Stimulated activated naive CD8-positive, alpha-beta T cell treated with anti-CD3 and anti-CD28 coated beads, Interleukin-15, amount 100 ng/mL, for 72 hours (primary cell): ENCODE measurements at regions not wholly inside any gene's neighbourhood (a gene's known extent, or its start where the extent isn't known, plus 50 kb on each side); places are given as distances from the start of the nearest gene placed in this dataset.

Source experiments
- ATAC-seq: fragments of 150-1000 bp; cut with Tn5 transposase; 2 replicates; pipeline ENCODE4 v1.10.0; 2021; ENCODE audit warnings: mild to moderate bottlenecking, moderate library complexity
- DNase-seq, 2 donors: peaks; one replicate each; pipeline ENCODE4 v3.0.0; 2021 to 2022
- H3K27ac Mint-ChIP-seq, 2 donors: one replicate each; pipeline ENCODE4 v1.8.0; 2022; ENCODE audit warnings: mild to moderate bottlenecking in 2 of 2, mixed read lengths in 2 of 2, moderate library complexity in 2 of 2
- H3K27me3 Mint-ChIP-seq: one replicate; pipeline ENCODE4 v1.8.0; 2022; ENCODE audit warnings: mixed read lengths
- H3K4me1 Mint-ChIP-seq: one replicate; pipeline ENCODE4 v1.8.0; 2022; ENCODE audit warnings: mild to moderate bottlenecking, mixed read lengths
- H3K4me3 Mint-ChIP-seq, 2 donors: one replicate each; pipeline ENCODE4 v1.8.0; 2022; ENCODE audit warnings: mild to moderate bottlenecking in 2 of 2, mixed read lengths in 2 of 2, moderate library complexity in 1 of 2
- H3K9me3 Mint-ChIP-seq, 2 donors: one replicate each; pipeline ENCODE4 v1.8.0; 2022; ENCODE audit warnings: mixed read lengths in 2 of 2

- Mint-ChIP-seq H3K27ac (peak overlapping the region in 1 of 2 donors; percentile 74), H3K4me1 (peaks cover 8% of the 10 kb centered on the region), H3K27me3 (peaks cover 25% of the 10 kb centered on the region), H3K4me3 (no peak overlapping the region), H3K9me3 (no peaks in the 10 kb centered on the region)
- peak; percentile 30 to 35 for DNase-seq
- ATAC-seq: peak; percentile 74
Measured at GRCh38 chr20:61120595-61121515, 131.2 kb upstream of the CDH4 start.

GRCh38 chr20:61121661-61122060 lies 130.4 kb upstream of the CDH4 start:
- no peak overlapping the region for H3K4me3 Mint-ChIP-seq
- peaks cover 22% of the 10 kb centered on the region for H3K27me3 Mint-ChIP-seq
- DNase-seq (no peak), ATAC-seq (no peak)
- peaks cover 8% of the 10 kb centered on the region for H3K4me1 Mint-ChIP-seq
- no peaks in the 10 kb centered on the region for H3K9me3 Mint-ChIP-seq
- H3K27ac Mint-ChIP-seq: no peak overlapping the region

DNA sequence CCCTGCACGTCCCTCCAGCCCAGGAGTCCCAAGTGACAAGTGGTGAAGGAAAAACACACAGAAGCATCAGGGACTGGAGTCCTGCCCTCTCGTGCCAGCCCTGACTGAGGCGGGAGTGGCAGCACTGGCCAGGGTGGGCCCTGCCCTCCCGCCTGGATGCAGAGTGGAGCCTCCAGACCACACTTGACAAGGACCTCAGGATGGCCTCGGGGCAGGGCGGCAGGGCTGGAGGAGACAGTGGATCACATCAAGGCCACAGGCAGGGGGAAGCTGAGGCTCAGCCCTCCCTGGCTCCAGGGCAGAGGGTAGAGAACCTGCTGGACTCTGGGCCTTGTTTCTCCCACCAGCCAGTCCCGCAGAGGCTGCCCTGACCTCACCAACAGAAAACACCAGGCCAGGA lies 128.8 kb upstream of the CDH4 start:
- H3K4me3 Mint-ChIP-seq: no peak overlapping the region
- H3K27ac Mint-ChIP-seq: no peak overlapping the region
- H3K27me3 Mint-ChIP-seq: peaks cover 22% of the 10 kb centered on the region
- no peak for DNase-seq
- ATAC-seq: no peak
- no peaks in the 10 kb centered on the region for H3K9me3 Mint-ChIP-seq
- peaks cover 8% of the 10 kb centered on the region for H3K4me1 Mint-ChIP-seq

- no peaks in the 10 kb centered on the region for H3K9me3 Mint-ChIP-seq
- no peak overlapping the region for H3K4me3 Mint-ChIP-seq
- H3K4me1 Mint-ChIP-seq: peaks cover 9% of the 10 kb centered on the region
- ATAC-seq (no peak), DNase-seq (no peak)
- H3K27me3 Mint-ChIP-seq: peaks cover 21% of the 10 kb centered on the region
- no peak overlapping the region for H3K27ac Mint-ChIP-seq
Measured at GRCh38 chr20:61123751-61124368, 128.2 kb upstream of the CDH4 start.

DNA sequence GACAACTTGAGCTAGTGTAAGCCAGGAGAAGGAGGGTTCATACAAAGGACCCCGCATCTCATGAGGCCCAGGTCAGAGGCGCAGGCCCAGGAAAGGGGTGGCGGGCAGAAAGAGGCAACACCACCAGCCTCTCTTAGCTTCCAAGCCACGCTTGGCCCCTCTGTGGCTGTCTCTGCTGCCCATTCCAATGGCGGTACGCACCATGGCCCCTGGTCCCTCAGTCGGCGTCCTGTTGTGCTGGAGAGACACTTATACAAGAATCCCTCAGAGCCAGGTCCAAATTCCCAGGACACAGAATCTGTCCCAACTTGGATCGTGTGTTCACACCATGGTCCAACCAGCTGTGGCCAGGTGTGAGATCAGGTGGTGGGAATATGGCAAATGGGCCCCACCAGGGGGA lies 127.0 kb upstream of the CDH4 start:
- Mint-ChIP-seq H3K27ac (no peak overlapping the region), H3K9me3 (no peaks in the 10 kb centered on the region), H3K27me3 (peaks cover 24% of the 10 kb centered on the region), H3K4me1 (peaks cover 20% of the 10 kb centered on the region), H3K4me3 (no peak overlapping the region)
- no peak for DNase-seq
- ATAC-seq: no peak

DNA sequence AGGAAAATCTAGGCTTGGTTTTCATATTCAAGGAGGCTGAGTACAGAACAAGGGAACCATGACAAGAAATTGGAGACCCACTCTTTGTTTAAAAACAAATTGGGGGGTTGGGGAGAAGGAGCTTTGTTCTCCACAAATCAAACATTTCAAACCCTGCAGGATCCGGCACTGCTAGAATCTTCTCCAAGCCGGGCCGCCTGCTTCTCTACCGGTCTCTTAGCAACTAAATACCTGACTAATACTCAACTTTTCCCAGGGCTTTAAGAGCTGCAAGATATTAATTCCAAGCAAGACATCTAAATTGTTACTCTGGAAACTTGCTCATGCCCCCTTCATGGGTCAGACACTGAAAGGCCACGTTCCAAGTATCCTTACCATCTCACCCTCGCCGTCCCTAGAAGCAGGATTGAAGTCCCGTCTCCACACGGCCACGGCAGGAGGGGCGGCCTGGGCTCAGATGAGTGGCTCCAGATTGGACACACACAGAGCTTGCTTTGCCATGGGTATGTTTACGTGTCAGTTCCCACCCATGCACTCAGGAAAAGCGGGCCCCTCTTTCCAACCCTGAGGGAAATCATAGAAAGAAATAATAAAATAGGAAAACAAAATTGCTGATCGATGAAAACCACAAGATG lies 126.4 kb upstream of the CDH4 start:
- no peak for DNase-seq
- no peak overlapping the region for H3K27ac Mint-ChIP-seq
- H3K27me3 Mint-ChIP-seq: peaks cover 24% of the 10 kb centered on the region
- ATAC-seq: no peak
- no peaks in the 10 kb centered on the region for H3K9me3 Mint-ChIP-seq
- peaks cover 15% of the 10 kb centered on the region for H3K4me1 Mint-ChIP-seq
- H3K4me3 Mint-ChIP-seq: no peak overlapping the region

- DNase-seq: no peak
- no peak overlapping the region for H3K4me3 Mint-ChIP-seq
- H3K27me3 Mint-ChIP-seq: peaks cover 25% of the 10 kb centered on the region
- H3K27ac Mint-ChIP-seq: no peak overlapping the region
- ATAC-seq: no peak
- H3K4me1 Mint-ChIP-seq: peaks cover 12% of the 10 kb centered on the region
- H3K9me3 Mint-ChIP-seq: no peaks in the 10 kb centered on the region
Measured at GRCh38 chr20:61126369-61127195, 125.5 kb upstream of the CDH4 start.

DNA sequence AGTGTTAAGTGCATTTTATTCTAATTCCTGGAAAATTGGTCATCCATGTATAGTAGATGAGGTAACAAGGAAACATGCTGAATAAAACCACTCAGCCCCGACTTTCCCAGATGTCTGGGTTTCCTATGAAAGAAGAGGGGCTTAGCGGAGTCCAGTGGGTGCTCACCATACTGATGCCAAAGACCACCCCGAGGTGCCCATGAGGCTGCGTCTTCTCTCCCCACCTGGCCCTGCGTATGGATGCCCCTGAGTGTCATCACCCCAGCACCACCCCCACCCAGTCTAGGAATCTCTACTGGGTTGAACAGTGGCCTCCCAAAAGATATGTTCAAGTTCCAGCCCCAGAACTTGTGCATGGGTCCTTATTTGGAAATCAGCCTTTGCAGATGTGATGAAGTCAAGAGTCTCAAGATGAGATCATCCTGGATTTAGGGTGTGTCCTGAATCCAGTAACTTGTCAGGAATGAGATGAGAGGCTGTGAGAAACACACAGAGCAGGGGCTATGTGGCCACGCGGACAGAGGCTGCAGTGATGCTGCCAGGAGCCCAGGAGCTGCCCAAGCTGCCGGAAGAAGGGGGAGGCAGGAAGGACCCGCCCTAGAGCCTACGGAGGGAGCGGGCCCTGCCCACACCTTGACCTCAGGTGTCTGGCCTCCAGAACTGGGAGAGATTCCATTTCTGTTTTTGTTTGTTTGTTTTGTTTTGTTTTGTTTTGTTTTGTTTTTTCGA lies 124.6 kb upstream of the CDH4 start:
- Mint-ChIP-seq H3K4me1 (peaks cover 12% of the 10 kb centered on the region), H3K4me3 (no peak overlapping the region), H3K9me3 (no peaks in the 10 kb centered on the region), H3K27ac (no peak overlapping the region), H3K27me3 (peaks cover 25% of the 10 kb centered on the region)
- ATAC-seq: no peak
- DNase-seq: no peak

- ATAC-seq (no peak), DNase-seq (no peak)
- no peaks in the 10 kb centered on the region for H3K9me3 Mint-ChIP-seq
- no peak overlapping the region for H3K4me3 Mint-ChIP-seq
- H3K4me1 Mint-ChIP-seq: peaks cover 12% of the 10 kb centered on the region
- H3K27me3 Mint-ChIP-seq: peaks cover 36% of the 10 kb centered on the region
- H3K27ac Mint-ChIP-seq: peak overlapping the region in 1 of 2 donors; percentile 53
Measured at GRCh38 chr20:61128701-61129269, 123.3 kb upstream of the CDH4 start.

- H3K4me3 Mint-ChIP-seq: no peak overlapping the region
- DNase-seq (no peak), ATAC-seq (no peak)
- no peaks in the 10 kb centered on the region for H3K9me3 Mint-ChIP-seq
- H3K4me1 Mint-ChIP-seq: peaks cover 12% of the 10 kb centered on the region
- peak overlapping the region in 1 of 2 donors; percentile 53 for H3K27ac Mint-ChIP-seq
- peaks cover 36% of the 10 kb centered on the region for H3K27me3 Mint-ChIP-seq
Measured at GRCh38 chr20:61129311-61129710, 122.8 kb upstream of the CDH4 start.

DNA sequence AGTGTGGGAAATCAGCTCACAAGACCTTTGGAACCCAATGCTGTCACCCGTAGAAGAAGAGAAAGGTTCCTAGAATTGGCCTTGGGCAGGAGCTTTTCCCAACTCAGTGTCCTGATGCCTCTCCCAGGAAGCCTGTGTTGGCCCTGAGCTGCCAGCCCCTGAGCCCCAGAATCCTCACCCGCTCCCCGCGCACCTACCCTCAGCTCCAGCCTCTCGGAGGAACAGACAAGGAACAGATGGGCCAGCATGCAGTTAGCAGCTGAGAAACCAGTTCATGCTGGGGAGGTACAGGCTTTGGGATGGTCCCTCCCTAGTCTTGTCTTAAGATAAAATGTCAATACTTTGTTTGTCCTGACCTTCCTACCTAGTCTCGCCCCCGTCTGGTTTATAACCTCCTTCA lies 121.9 kb upstream of the CDH4 start:
- H3K27me3 Mint-ChIP-seq: peaks cover 39% of the 10 kb centered on the region
- no peaks in the 10 kb centered on the region for H3K9me3 Mint-ChIP-seq
- ATAC-seq (no peak), DNase-seq (no peak)
- H3K27ac Mint-ChIP-seq: peak overlapping the region; percentile 75 to 78
- peaks cover 12% of the 10 kb centered on the region for H3K4me1 Mint-ChIP-seq
- no peak overlapping the region for H3K4me3 Mint-ChIP-seq

GRCh38 chr20:61131944-61132343 lies 120.1 kb upstream of the CDH4 start:
- no peaks in the 10 kb centered on the region for H3K9me3 Mint-ChIP-seq
- ATAC-seq: no peak
- H3K27ac Mint-ChIP-seq: no peak overlapping the region
- H3K4me3 Mint-ChIP-seq: no peak overlapping the region
- H3K27me3 Mint-ChIP-seq: peaks cover 49% of the 10 kb centered on the region
- no peak for DNase-seq
- peaks cover 12% of the 10 kb centered on the region for H3K4me1 Mint-ChIP-seq

DNA sequence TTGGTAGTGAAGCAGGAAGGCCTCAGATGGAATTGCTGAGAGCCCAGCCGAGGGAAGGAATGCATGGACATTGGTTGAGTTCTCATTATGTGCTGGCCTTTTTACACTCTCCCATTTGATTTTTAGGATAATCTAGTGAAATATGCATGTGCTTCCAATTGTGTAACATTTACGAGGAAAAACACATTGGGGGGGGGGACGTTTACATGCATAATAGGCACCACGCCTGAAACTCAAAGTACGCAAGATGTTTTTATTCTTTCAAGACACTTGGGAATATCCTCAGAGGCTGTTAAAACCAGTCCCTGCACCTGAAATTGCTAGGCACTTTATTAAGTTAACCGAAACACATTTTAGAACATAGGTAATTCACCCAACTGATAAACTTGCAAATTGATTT lies 118.5 kb upstream of the CDH4 start:
- peaks cover 56% of the 10 kb centered on the region for H3K27me3 Mint-ChIP-seq
- ATAC-seq: no peak

GRCh38 chr20:61134296-61135030 lies 117.6 kb upstream of the CDH4 start:
- peaks cover 5% of the 10 kb centered on the region for H3K4me1 Mint-ChIP-seq
- no peak overlapping the region for H3K4me3 Mint-ChIP-seq
- ATAC-seq: no peak
- peaks cover 56% of the 10 kb centered on the region for H3K27me3 Mint-ChIP-seq
- no peaks in the 10 kb centered on the region for H3K9me3 Mint-ChIP-seq
- H3K27ac Mint-ChIP-seq: no peak overlapping the region
- DNase-seq: no peak

More for the DNA sequence above, 118.5 kb upstream of the CDH4 start:
- Mint-ChIP-seq H3K9me3 (no peaks in the 10 kb centered on the region), H3K4me3 (no peak overlapping the region), H3K27ac (no peak overlapping the region), H3K4me1 (peaks cover 12% of the 10 kb centered on the region)
- DNase-seq: no peak
